ENCODE measurements at regions not wholly inside any gene's neighbourhood (a gene's known extent, or its start where the extent isn't known, plus 50 kb on each side); places are given as distances from the start of the nearest gene placed in this dataset.
"Not testable (repeated sequence)": the region's sequence is repeated elsewhere in the genome, so short reads cannot be mapped to it uniquely, and the experiment has no call there.

DNA sequence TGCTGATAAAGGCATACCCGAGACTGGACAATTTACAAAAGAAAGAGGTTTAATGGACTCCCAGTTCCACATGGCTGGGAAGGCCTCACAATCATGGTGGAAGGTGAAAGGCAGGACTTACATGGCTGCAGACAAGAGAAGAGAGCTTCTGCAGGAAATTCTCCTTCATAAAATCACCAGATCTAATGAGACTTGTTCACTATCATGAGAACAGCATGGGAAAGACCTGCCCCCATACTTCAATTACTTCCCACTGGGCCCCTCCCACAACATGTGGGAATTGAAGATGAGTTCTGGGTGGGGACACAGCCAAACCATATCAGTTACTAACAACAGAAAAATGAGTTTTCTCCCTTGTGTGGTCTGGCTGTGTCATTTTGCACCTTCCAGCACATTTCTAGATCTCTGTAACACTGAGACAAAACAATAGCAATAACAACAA is 741.4 kb downstream of the KCNT2 start:
- no peak overlapping the region for H3K4me3 ChIP-seq (ENCODE audit: low read depth, low read length)
- no peak for TF ChIP-seq CTCF (IDR thresholded peaks at IDR 0.05; ENCODE audit: borderline replicate concordance, insufficient read depth, low read depth, low read length)

DNA sequence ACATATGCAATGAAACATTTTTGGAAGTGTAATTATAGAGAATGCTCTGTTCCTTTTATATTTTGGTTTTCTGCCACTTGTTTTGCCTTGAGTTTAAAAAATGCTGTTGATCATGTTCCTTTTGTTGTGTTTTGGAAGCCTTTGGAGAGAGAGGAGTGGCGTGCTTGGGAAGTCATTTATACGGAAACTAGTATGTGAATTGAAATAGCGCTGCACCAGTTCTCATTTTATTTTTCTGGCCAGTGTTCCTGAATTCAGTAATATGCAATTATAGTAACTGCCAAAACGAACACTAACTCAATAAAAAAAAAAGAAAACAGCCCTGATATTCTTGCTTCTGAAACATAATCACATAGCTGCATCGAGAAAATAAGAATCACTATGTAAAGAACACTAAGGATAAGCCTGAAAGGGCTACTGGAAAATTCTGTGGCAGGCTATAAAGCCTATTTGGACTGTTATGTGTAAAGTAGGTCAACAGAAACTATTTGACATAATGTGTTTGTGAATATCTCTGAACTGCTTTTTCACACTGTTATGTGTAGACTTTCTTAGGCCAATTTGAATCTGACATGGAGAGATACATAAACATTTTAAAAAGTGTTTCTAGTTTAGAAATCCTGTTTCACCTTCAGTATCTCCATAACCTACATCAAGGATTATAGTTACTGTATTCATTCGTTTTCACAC is 742.0 kb downstream of the KCNT2 start:
- TF ChIP-seq CTCF (IDR thresholded peaks at IDR 0.05; ENCODE audit: borderline replicate concordance, insufficient read depth, low read depth, low read length) = no peak
- no peak overlapping the region for H3K4me3 ChIP-seq (ENCODE audit: low read depth, low read length)

- TF ChIP-seq CTCF (IDR thresholded peaks at IDR 0.05; ENCODE audit: borderline replicate concordance, insufficient read depth, low read depth, low read length) = no peak
- H3K4me3 ChIP-seq (ENCODE audit: low read depth, low read length) = no peak overlapping the region
Observed at GRCh38 chr1:195851804-195852203, 756.4 kb downstream of the KCNT2 start.

- no peak overlapping the region for H3K4me3 ChIP-seq (ENCODE audit: low read depth, low read length)
- no peak for TF ChIP-seq CTCF (IDR thresholded peaks at IDR 0.05; ENCODE audit: borderline replicate concordance, insufficient read depth, low read depth, low read length)
Observed at GRCh38 chr1:195851016-195851601, 757.1 kb downstream of the KCNT2 start.

GRCh38 chr1:195849180-195849579 is 759.1 kb downstream of the KCNT2 start:
- no peak overlapping the region for H3K4me3 ChIP-seq (ENCODE audit: low read depth, low read length)
- TF ChIP-seq CTCF (IDR thresholded peaks at IDR 0.05; ENCODE audit: borderline replicate concordance, insufficient read depth, low read depth, low read length) = no peak

GRCh38 chr1:195847957-195848875 is 760.0 kb downstream of the KCNT2 start:
- H3K4me3 ChIP-seq (ENCODE audit: low read depth, low read length) = not testable (repeated sequence)

DNA sequence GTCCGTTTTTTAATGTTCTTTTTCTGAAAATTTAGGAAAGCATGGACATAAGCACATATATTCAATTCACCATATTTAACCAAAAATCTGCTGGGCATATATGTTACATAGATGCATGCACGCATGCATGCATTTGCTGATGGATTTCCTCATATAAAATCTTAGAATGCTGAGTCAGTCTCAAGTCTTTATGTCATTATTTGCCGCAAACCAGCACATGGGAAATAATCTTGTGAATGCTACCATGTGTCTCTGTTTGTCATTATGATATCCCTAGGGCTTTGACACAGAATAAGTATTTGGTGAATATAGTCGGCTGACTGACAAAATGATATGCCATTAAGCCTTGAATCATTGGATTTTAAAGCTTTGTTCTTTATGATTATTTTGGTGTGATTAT is 776.5 kb downstream of the KCNT2 start:
- no peak for TF ChIP-seq CTCF (IDR thresholded peaks at IDR 0.05; ENCODE audit: borderline replicate concordance, insufficient read depth, low read depth, low read length)
- H3K4me3 ChIP-seq (ENCODE audit: low read depth, low read length) = no peak overlapping the region

Measured in GM12875 (cell line).